ENCODE measurements at regions not wholly inside any gene's neighbourhood (a gene's known extent, or its start where the extent isn't known, plus 50 kb on each side); places are given as distances from the start of the nearest gene placed in this dataset.

DNA sequence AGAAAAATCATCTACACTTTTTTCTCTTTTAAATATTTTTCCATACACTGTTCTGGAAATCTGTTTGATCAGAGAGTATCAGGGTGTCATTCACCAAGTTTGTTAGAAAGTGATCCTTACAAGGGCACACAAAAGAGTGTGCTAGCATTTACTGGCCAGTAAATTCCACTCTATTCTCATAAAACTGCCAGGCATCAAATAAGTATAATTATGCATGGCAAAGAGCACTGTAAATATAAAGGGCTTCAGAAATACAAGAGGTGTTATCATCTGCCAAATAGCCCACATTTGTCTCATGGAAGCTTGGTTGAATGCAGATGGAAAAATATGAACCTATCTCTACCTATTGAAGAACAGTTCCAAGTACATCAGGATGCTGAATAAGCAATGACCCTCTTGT is 847.3 kb upstream of the ACVR2A start:
- TF ChIP-seq ZFP30 (CRISPR knock-in tag; IDR thresholded peaks at IDR 0.05) (no peak), ZC3H10 (CRISPR knock-in tag; IDR thresholded peaks at IDR 0.05) (no peak)
